ENCODE measurements at regions not wholly inside any gene's neighbourhood (a gene's known extent, or its start where the extent isn't known, plus 50 kb on each side); places are given as distances from the start of the nearest gene placed in this dataset.

GRCh38 chr1:214856843-214857242, 225.7 kb upstream of the KCNK2 start:
- TF ChIP-seq YY1 (IDR thresholded peaks at IDR 0.05; ENCODE audit: low read depth) (no peak), USF1 (IDR thresholded peaks at IDR 0.05) (no peak), REST (IDR thresholded peaks at IDR 0.05; ENCODE audit: low read depth) (no peak), TCF12 (IDR thresholded peaks at IDR 0.05; ENCODE audit: low read depth) (no peak), ZBTB7A (IDR thresholded peaks at IDR 0.05; ENCODE audit: low read depth) (no peak), RAD21 (IDR thresholded peaks at IDR 0.05; ENCODE audit: low read depth) (no peak), TAF1 (IDR thresholded peaks at IDR 0.05; ENCODE audit: low read depth) (no peak), EGR1 (IDR thresholded peaks at IDR 0.05) (no peak), NFIC (IDR thresholded peaks at IDR 0.05) (no peak)

- TF ChIP-seq MAX (IDR thresholded peaks at IDR 0.05) (no peak), TAF1 (IDR thresholded peaks at IDR 0.05; ENCODE audit: low read depth) (no peak), TEAD4 (IDR thresholded peaks at IDR 0.05) (no peak), ZBTB7A (IDR thresholded peaks at IDR 0.05; ENCODE audit: low read depth) (no peak), EGR1 (IDR thresholded peaks at IDR 0.05) (no peak), REST (IDR thresholded peaks at IDR 0.05; ENCODE audit: low read depth) (no peak), TCF12 (IDR thresholded peaks at IDR 0.05; ENCODE audit: low read depth) (no peak), USF1 (IDR thresholded peaks at IDR 0.05) (no peak), RAD21 (IDR thresholded peaks at IDR 0.05; ENCODE audit: low read depth) (no peak), FOXM1 (IDR thresholded peaks at IDR 0.05; ENCODE audit: borderline replicate concordance, low read depth) (no peak), NFIC (IDR thresholded peaks at IDR 0.05) (no peak), CREB1 (IDR thresholded peaks at IDR 0.05; ENCODE audit: low read depth) (no peak), EP300 (IDR thresholded peaks at IDR 0.05; ENCODE audit: borderline replicate concordance) (no peak), CEBPB (IDR thresholded peaks at IDR 0.05) (no peak), YY1 (IDR thresholded peaks at IDR 0.05; ENCODE audit: low read depth) (no peak)
Observed at GRCh38 chr1:214857716-214858115, 224.8 kb upstream of the KCNK2 start.

- no peak for TF ChIP-seq FOXM1 (IDR thresholded peaks at IDR 0.05; ENCODE audit: borderline replicate concordance, low read depth)
- no peak for TF ChIP-seq ZBTB7A (IDR thresholded peaks at IDR 0.05; ENCODE audit: low read depth)
- TF ChIP-seq MAX (IDR thresholded peaks at IDR 0.05): no peak
- no peak for TF ChIP-seq REST (IDR thresholded peaks at IDR 0.05; ENCODE audit: low read depth)
- TF ChIP-seq CREB1 (IDR thresholded peaks at IDR 0.05; ENCODE audit: low read depth): no peak
- no peak for TF ChIP-seq USF1 (IDR thresholded peaks at IDR 0.05)
- TF ChIP-seq TAF1 (IDR thresholded peaks at IDR 0.05; ENCODE audit: low read depth): no peak
- no peak for TF ChIP-seq RAD21 (IDR thresholded peaks at IDR 0.05; ENCODE audit: low read depth)
- no peak for TF ChIP-seq EP300 (IDR thresholded peaks at IDR 0.05; ENCODE audit: borderline replicate concordance)
- no peak for TF ChIP-seq EGR1 (IDR thresholded peaks at IDR 0.05)
- TF ChIP-seq CEBPB (IDR thresholded peaks at IDR 0.05): no peak
- no peak for TF ChIP-seq NFIC (IDR thresholded peaks at IDR 0.05)
- no peak for TF ChIP-seq TEAD4 (IDR thresholded peaks at IDR 0.05)
- no peak for TF ChIP-seq TCF12 (IDR thresholded peaks at IDR 0.05; ENCODE audit: low read depth)
- no peak for TF ChIP-seq YY1 (IDR thresholded peaks at IDR 0.05; ENCODE audit: low read depth)
Observed at GRCh38 chr1:214859647-214860046, 222.9 kb upstream of the KCNK2 start.

- TF ChIP-seq FOXM1 (IDR thresholded peaks at IDR 0.05; ENCODE audit: borderline replicate concordance, low read depth): no peak
- no peak for TF ChIP-seq CEBPB (IDR thresholded peaks at IDR 0.05)
- no peak for TF ChIP-seq MAX (IDR thresholded peaks at IDR 0.05)
- TF ChIP-seq TCF12 (IDR thresholded peaks at IDR 0.05; ENCODE audit: low read depth): no peak
- TF ChIP-seq YY1 (IDR thresholded peaks at IDR 0.05; ENCODE audit: low read depth): no peak
- no peak for TF ChIP-seq EP300 (IDR thresholded peaks at IDR 0.05; ENCODE audit: borderline replicate concordance)
- no peak for TF ChIP-seq TEAD4 (IDR thresholded peaks at IDR 0.05)
- no peak for TF ChIP-seq RAD21 (IDR thresholded peaks at IDR 0.05; ENCODE audit: low read depth)
- no peak for TF ChIP-seq CREB1 (IDR thresholded peaks at IDR 0.05; ENCODE audit: low read depth)
- TF ChIP-seq TAF1 (IDR thresholded peaks at IDR 0.05; ENCODE audit: low read depth): no peak
- TF ChIP-seq REST (IDR thresholded peaks at IDR 0.05; ENCODE audit: low read depth): no peak
- no peak for TF ChIP-seq NFIC (IDR thresholded peaks at IDR 0.05)
- TF ChIP-seq USF1 (IDR thresholded peaks at IDR 0.05): no peak
- TF ChIP-seq EGR1 (IDR thresholded peaks at IDR 0.05): no peak
- TF ChIP-seq ZBTB7A (IDR thresholded peaks at IDR 0.05; ENCODE audit: low read depth): no peak
Observed at GRCh38 chr1:214861615-214862014, 220.9 kb upstream of the KCNK2 start.

All from Ishikawa (cell line).